Fibroblast of skin of back (primary cell): ENCODE measurements at regions not wholly inside any gene's neighbourhood (a gene's known extent, or its start where the extent isn't known, plus 50 kb on each side); places are given as distances from the start of the nearest gene placed in this dataset.
A peak's percentile ranks its signal among the peaks of the same experiment; 100 is the strongest.
"Not testable (repeated sequence)": the region's sequence is repeated elsewhere in the genome, so short reads cannot be mapped to it uniquely, and the experiment has no call there.

ENCODE experiments used
- DNase-seq: peaks from one replicate; pipeline ENCODE4 v3.0.0-alpha.2; 2013

DNA sequence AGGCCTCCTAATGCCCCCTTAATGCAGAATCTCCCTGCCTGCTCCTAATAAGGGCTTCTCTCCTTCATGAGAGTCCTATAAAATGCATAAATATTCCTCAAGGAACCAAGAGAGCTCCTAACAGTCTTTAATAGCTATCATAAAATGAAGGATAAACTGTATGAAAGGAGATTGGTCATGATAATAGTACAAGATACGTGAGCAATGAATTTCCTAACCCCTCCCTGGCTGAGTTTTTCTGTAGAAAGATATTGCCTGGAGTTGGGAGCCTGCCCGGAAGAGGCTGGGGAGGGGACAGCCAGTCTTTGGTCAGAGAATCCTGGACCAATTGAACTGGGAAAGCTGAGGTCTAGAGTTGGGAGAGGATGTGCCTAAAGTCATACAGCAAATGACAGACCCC, 321.9 kb upstream of the CDH5 start:
- DNase-seq = no peak

DNA sequence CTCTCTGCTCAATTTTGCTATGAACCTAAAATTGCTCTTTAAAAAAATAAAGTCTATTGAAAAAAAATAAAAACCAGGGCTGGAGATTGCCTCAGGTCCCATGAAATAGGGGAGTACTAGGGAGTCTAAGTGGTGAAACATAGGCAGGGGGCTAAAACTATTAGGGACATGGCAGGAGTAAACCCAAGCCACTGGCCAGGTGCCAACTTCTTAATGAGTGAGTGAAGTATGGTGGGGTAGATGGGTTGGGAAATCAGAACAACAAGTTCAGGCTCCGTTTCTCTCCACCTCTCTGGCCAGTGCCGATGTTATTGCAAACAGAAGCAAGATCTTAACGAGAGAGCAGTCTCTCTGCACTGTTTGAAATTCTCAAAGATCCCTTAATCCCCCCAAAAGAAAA, 322.4 kb upstream of the CDH5 start:
- no peak for DNase-seq

- no peak for DNase-seq
Measured at GRCh38 chr16:66043326-66043725, 323.2 kb upstream of the CDH5 start.

DNA sequence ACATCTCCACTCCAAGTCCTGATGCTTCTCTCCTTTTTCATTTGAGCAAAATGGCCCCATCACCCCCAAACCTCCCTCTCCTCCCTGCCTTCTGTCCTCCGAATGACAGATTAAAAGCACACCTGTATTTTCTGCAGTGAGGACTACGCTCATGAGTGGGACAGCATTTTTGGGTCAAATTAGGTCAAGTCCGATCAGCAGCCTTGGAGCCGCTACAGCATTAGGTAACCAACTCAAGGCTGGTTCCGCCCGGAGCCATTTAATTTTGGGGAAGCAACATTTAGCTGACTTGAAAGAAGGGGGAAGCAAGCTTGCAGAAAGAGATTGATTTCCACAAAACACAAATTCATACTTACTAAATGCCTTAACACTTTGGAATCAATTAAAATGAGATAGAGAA, 324.1 kb upstream of the CDH5 start:
- no peak for DNase-seq

- DNase-seq = no peak
Measured at GRCh38 chr16:66041907-66042306, 324.6 kb upstream of the CDH5 start.

- peak; percentile 23 for DNase-seq
Measured at GRCh38 chr16:66039793-66040192, 326.7 kb upstream of the CDH5 start.

DNA sequence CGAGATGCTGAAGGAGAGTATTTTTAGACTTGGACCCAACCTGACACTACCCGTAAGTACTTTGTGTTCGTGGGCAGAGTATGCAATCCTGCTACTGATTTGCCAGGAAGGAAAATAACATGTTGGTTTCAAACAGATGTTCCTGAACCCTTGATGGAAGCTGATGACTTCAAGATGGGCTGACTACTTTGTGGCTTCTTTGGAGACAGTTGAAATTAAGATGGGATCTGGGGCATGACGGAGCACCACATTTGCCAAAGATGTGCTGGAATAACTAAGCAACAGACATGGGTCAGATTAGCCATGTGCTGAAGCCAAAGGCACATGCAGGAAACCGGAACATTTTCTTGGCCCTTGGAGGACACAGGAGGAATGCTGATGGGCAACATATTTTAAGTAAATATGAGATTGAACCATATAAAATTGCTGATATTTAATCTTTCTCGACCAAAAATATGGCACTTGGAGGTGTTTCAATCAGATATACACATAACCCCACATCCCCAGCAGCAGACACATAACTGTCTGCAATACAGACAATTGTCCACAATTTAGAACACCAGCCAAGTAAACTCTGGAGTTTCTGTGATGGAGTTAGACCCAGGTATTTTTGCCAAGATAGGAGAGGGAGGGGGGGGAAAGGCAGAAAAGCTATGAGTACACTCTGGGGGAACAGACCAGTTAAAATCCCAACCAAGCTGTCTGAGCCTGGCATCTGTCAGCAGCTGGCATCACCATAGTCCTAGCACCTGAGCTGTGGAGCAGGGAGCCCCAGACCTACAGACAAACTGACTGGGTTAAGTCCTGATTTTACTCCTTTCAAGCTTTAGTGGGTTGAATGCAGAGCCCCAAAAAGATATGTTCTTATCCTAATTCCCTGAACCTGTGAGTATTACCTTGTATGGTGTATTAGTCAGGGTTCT, 329.4 kb upstream of the CDH5 start:
- DNase-seq = peak; percentile 44

- peak; percentile 59 for DNase-seq
Measured at GRCh38 chr16:66036184-66036583, 330.3 kb upstream of the CDH5 start.

DNA sequence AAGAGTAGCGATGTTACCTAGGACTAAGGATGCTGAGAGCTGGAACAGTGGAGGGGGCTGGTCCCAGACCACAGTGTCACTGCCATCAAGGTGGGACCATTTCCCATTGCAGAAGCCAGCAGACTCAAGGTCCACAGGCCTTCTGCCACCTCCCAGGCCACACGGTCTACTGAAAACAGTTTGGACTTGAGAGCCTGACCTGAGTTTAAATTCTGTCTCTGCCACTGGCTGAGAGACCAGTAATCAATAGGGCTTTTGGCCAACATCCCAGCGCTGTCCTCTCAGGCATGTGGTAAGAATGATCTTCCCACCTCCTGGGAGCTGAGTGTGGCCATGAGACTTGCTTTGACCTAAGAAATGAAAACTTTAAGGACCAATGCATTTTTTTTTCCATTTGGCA, 331.4 kb upstream of the CDH5 start:
- no peak for DNase-seq

DNA sequence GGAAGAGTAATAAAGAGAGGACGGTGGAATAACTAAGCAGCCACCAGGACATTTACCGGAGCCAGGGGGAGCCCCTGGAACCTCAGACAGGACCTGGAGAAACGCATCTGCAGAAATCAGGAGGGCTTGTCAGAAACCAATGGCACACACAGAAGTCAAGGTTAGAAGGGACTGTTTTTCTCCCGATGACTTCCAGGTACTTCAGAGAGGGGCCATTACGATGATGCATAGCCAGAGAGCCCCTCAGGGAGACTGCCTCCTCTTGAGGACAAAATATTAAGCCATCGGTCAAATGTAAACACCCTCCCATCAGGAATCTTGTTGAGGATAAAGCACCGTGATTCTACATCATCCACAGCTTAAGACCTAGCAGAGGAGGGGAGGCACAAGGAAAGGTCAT, 333.6 kb upstream of the CDH5 start:
- no peak for DNase-seq

- DNase-seq = peak; percentile 81
Measured at GRCh38 chr16:66030036-66030435, 336.5 kb upstream of the CDH5 start.

- peak; percentile 97 for DNase-seq
Measured at GRCh38 chr16:66028510-66029216, 337.8 kb upstream of the CDH5 start.

DNA sequence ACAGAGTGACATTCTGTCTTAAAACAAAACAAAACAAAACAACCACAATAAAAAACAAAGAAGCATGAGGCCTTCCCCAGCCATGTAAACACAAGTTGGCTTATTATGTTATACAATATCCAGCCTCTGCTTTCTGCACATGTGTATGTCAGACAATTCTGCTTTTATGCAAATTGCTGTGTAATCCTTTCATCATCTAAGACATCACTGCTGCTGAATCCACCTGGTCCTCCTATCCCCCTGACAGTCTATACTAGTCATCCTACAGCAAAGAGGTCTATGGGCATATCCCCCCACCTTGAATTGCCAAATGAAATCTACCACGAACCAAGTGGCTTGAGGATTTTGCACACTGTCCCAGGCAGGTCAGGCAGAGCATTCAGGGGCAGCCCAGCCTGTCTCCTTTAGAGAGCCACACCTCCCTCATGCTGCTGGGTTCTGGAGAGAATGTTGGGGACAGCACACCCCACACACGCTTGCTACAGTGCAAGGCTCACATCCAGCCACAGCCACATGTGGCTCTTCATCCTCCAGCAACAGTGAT, 339.6 kb upstream of the CDH5 start:
- DNase-seq = no peak

GRCh38 chr16:66026211-66026610, 340.3 kb upstream of the CDH5 start:
- DNase-seq = peak; percentile 33

DNA sequence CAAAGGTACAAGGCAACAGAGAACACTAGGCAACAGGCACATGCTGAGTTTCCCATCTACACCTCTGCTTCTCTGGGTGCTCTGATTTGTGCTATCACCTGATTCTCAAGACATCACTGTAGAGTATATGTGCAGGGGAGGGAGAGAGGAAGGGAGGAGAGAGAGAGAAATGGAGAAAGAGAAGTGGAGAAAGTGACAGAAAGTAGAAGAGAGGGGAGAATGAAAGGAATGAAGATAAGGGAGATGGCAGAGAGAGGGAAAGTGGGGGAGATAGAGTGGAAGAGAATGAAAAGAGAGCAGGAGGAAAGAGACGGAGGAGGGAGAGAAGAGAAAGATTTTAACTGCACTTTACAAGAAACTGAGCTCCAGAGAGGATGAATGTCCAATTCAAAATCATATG, 340.7 kb upstream of the CDH5 start:
- no peak for DNase-seq

DNA sequence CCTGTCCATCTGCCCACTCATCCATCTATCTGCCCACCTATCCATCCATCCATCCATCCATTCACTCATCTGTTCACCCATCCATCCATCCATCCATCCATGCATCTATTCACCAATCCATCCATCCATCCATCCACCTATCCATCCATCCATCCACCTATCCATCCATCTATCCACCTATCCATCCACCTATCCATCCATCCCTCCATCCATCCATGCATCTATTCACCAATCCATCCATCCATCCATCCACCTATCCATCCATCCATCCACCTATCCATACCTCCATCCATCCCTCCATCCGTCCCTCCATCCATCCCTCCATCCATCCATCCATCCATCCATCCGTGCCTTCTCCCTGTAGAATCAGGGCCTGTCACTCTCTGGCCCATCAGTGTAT, 341.9 kb upstream of the CDH5 start:
- DNase-seq = not testable (repeated sequence)

DNA sequence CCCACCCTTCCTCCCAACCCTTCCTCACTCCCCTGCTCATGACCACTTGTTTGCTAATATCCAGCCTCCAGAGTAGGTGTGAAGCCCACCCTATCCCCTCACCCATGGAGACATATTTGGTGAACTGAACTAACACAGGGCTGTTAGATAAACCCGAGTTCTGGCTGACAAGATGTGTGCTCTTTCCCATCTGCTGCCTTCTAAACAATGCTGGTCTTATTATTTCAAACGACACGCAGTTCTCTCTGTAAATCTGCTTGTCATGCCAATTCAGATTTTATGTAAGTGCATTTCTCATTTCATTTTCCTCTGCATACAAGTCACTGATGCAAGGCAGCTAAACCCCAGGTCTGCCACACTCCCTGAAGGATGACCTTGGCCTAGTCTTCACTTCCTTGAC, 343.0 kb upstream of the CDH5 start:
- no peak for DNase-seq

- no peak for DNase-seq
Measured at GRCh38 chr16:66020642-66021041, 345.8 kb upstream of the CDH5 start.

- peak; percentile 60 for DNase-seq
Measured at GRCh38 chr16:66020046-66020445, 346.4 kb upstream of the CDH5 start.

- peak; percentile 13 for DNase-seq
Measured at GRCh38 chr16:66019502-66019901, 347.0 kb upstream of the CDH5 start.

GRCh38 chr16:66014221-66014620, 352.3 kb upstream of the CDH5 start:
- peak; percentile 37 for DNase-seq

DNA sequence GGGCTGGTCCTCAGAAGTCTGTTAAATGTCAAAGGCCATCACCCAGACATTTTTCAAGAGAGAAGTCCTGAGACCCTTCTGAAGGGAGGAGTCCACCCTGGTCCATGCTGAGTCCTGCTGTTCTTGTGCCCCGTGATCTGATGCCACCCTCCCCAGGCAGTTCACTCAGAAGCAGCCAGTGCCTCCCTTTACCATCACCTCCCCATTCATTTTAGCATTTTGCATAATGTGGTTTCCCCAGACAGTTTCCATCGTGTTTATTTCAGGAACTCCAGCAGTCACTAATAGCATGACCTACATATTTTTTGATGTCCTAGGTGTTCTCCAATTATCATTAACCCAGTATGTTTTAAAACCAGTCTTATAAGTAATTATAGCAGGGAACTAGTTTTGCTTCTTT, 353.0 kb upstream of the CDH5 start:
- no peak for DNase-seq

- DNase-seq = no peak
Measured at GRCh38 chr16:66008136-66008535, 358.4 kb upstream of the CDH5 start.

GRCh38 chr16:66007717-66008116, 358.8 kb upstream of the CDH5 start:
- peak; percentile 96 for DNase-seq
